ENCODE measurements at regions not wholly inside any gene's neighbourhood (a gene's known extent, or its start where the extent isn't known, plus 50 kb on each side); places are given as distances from the start of the nearest gene placed in this dataset.

GRCh38 chr12:59452746-59453145, 143.1 kb upstream of the SLC16A7 start:
- TF ChIP-seq, protein P1, sequence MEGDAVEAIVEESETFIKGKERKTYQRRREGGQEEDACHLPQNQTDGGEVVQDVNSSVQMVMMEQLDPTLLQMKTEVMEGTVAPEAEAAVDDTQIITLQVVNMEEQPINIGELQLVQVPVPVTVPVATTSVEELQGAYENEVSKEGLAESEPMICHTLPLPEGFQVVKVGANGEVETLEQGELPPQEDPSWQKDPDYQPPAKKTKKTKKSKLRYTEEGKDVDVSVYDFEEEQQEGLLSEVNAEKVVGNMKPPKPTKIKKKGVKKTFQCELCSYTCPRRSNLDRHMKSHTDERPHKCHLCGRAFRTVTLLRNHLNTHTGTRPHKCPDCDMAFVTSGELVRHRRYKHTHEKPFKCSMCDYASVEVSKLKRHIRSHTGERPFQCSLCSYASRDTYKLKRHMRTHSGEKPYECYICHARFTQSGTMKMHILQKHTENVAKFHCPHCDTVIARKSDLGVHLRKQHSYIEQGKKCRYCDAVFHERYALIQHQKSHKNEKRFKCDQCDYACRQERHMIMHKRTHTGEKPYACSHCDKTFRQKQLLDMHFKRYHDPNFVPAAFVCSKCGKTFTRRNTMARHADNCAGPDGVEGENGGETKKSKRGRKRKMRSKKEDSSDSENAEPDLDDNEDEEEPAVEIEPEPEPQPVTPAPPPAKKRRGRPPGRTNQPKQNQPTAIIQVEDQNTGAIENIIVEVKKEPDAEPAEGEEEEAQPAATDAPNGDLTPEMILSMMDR (IDR thresholded peaks at IDR 0.05; ENCODE audit: borderline replicate concordance) = no peak
- H3K4me1 ChIP-seq = peaks cover 11% of the 10 kb centered on the region
- peaks cover 6% of the 10 kb centered on the region for H3K9me3 ChIP-seq (replicated peaks)
- no peaks in the 10 kb centered on the region for H3K36me3 ChIP-seq
- H3K4me3 ChIP-seq = no peak overlapping the region
- H3K27me3 ChIP-seq (ENCODE audit: low read depth) = no peaks in the 10 kb centered on the region
- DNase-seq = no peak
- H3K27ac ChIP-seq (replicated peaks) = no peak overlapping the region
- intact Hi-C loops (cut with micrococcal nuclease) = no loop called here

- DNase-seq = no peak
- intact Hi-C loops (cut with micrococcal nuclease) = no loop called here
- peaks cover 6% of the 10 kb centered on the region for H3K9me3 ChIP-seq (replicated peaks)
- TF ChIP-seq, protein P1 (IDR thresholded peaks at IDR 0.05; ENCODE audit: borderline replicate concordance) = no peak
- no peak overlapping the region for H3K27ac ChIP-seq (replicated peaks)
- H3K27me3 ChIP-seq (ENCODE audit: low read depth) = no peaks in the 10 kb centered on the region
- H3K36me3 ChIP-seq = no peaks in the 10 kb centered on the region
- H3K4me3 ChIP-seq = no peak overlapping the region
- peaks cover 11% of the 10 kb centered on the region for H3K4me1 ChIP-seq
Observed at GRCh38 chr12:59452259-59452658, 143.6 kb upstream of the SLC16A7 start.

GRCh38 chr12:59446116-59446515, 149.7 kb upstream of the SLC16A7 start:
- Histone ChIP-seq H3K27me3 (ENCODE audit: low read depth) (no peaks in the 10 kb centered on the region), H3K4me3 (no peak overlapping the region), H3K36me3 (no peaks in the 10 kb centered on the region), H3K27ac (replicated peaks) (no peak overlapping the region), H3K4me1 (no peaks in the 10 kb centered on the region), H3K9me3 (replicated peaks) (peaks cover 16% of the 10 kb centered on the region)
- no peak for DNase-seq
- TF ChIP-seq, protein P1 (IDR thresholded peaks at IDR 0.05; ENCODE audit: borderline replicate concordance) = no peak
- intact Hi-C loops (cut with micrococcal nuclease) = no loop called here

- no peak for DNase-seq
- Histone ChIP-seq H3K27ac (replicated peaks) (no peak overlapping the region), H3K36me3 (no peaks in the 10 kb centered on the region), H3K9me3 (replicated peaks) (peaks cover 28% of the 10 kb centered on the region), H3K4me1 (no peaks in the 10 kb centered on the region), H3K27me3 (ENCODE audit: low read depth) (no peaks in the 10 kb centered on the region), H3K4me3 (no peak overlapping the region)
- intact Hi-C loops (cut with micrococcal nuclease) = no loop called here
- TF ChIP-seq, protein P1 (IDR thresholded peaks at IDR 0.05; ENCODE audit: borderline replicate concordance) = peak; percentile 54
Observed at GRCh38 chr12:59444932-59445331, 150.9 kb upstream of the SLC16A7 start.

DNA sequence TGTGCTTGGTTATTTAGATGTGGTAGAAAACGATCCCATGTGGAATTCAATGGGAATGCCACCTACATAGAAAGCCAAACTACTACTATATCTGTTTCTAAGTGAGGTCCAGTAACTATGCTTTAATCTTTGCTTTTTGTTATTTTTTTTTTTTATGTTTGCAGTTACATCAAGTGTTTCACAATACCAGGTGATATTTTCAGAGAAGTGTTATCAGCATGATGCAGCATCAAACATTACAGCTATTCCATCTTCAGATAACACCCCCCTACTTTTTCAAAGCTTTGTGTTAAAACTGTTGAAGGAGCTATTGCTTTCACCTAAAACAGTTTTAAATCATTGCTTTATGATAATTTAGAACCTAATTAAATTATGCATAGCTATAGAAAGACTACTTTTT, 163.8 kb upstream of the SLC16A7 start:
- TF ChIP-seq, protein P1 (IDR thresholded peaks at IDR 0.05; ENCODE audit: borderline replicate concordance) = no peak
- Histone ChIP-seq H3K27ac (replicated peaks) (no peak overlapping the region), H3K27me3 (ENCODE audit: low read depth) (no peaks in the 10 kb centered on the region), H3K4me3 (no peak overlapping the region), H3K9me3 (replicated peaks) (no peaks in the 10 kb centered on the region), H3K4me1 (no peaks in the 10 kb centered on the region), H3K36me3 (no peaks in the 10 kb centered on the region)
- intact Hi-C loops (cut with micrococcal nuclease) = loop anchor here (10.0 kb wide), 1 partner anchor 383 kb away; no protein-coding TSS in a partner anchor
- DNase-seq = no peak
